ENCODE measurements at regions not wholly inside any gene's neighbourhood (a gene's known extent, or its start where the extent isn't known, plus 50 kb on each side); places are given as distances from the start of the nearest gene placed in this dataset.

- TF ChIP-seq MYC (IDR thresholded peaks at IDR 0.05; ENCODE audit: low read depth, low read length) (no peak), CTCF (IDR thresholded peaks at IDR 0.05; ENCODE audit: extremely low read depth in 1 of 2, insufficient read depth in 1 of 2, low read depth in 1 of 2, low read length in 2 of 2) (no peak), GATA2 (IDR thresholded peaks at IDR 0.05; ENCODE audit: insufficient read depth, insufficient read length, low read depth, low read length) (no peak), POLR2A (IDR thresholded peaks at IDR 0.05; ENCODE audit: low read depth, low read length) (no peak), JUN (IDR thresholded peaks at IDR 0.05; ENCODE audit: borderline replicate concordance, insufficient read depth, insufficient read length, low read depth) (no peak), FOS (IDR thresholded peaks at IDR 0.05; ENCODE audit: borderline replicate concordance, insufficient read depth, low read length) (no peak), EZH2 (IDR thresholded peaks at IDR 0.05; ENCODE audit: borderline replicate concordance, low read depth, low read length, severe bottlenecking) (no peak), POLR2AphosphoS5 (IDR thresholded peaks at IDR 0.05; ENCODE audit: insufficient read depth, low read depth, low read length) (no peak), MAX (IDR thresholded peaks at IDR 0.05; ENCODE audit: insufficient read depth, insufficient read length) (no peak)
- dilution Hi-C loops (cut with MboI; ENCODE audit: extremely low pct_ligation_motif_present, low sequenced_read_pairs) = no loop called here
- H3K9me3 ChIP-seq (replicated peaks; ENCODE audit: control insufficient read depth, insufficient read depth, low read length) = no peaks in the 10 kb centered on the region
- no peaks in the 10 kb centered on the region for H3K79me2 ChIP-seq (ENCODE audit: control insufficient read depth, insufficient read depth, low read length)
- no peak overlapping the region for H3K9ac ChIP-seq (replicated peaks; ENCODE audit: extremely low read depth, insufficient read depth, low read length)
- ChIA-PET POLR2A (no interaction called here), CTCF (no interaction called here)
- no peaks in the 10 kb centered on the region for H3K9me1 ChIP-seq (replicated peaks; ENCODE audit: control insufficient read depth, extremely low read depth, insufficient read depth, low read length)
- no peaks in the 10 kb centered on the region for H4K20me1 ChIP-seq (replicated peaks; ENCODE audit: control insufficient read depth, extremely low read depth, insufficient read depth, low read length)
- H3K27ac ChIP-seq (ENCODE audit: insufficient read depth, low read depth, low read length) = no peak overlapping the region
- no peaks in the 10 kb centered on the region for H3K4me1 ChIP-seq (ENCODE audit: control insufficient read depth, extremely low read depth, insufficient read depth, low read length)
- no peak overlapping the region for H3K4me2 ChIP-seq (ENCODE audit: insufficient read depth, low read length)
- BruUV-seq (replicated peaks) = no TSS peak
- FAIRE-seq (no peak), DNase-seq (ENCODE audit: low read depth, low spot score) (no peak)
- no peak overlapping the region for H2AFZ ChIP-seq (ENCODE audit: low read depth, low read length)
- no peaks in the 10 kb centered on the region for H3K36me3 ChIP-seq (ENCODE audit: control insufficient read depth in 2 of 2, extremely low read depth in 1 of 2, insufficient read depth in 2 of 2, low read length in 2 of 2)
- intact Hi-C loops (cut with micrococcal nuclease) = no loop called here
- no peak overlapping the region for H3K4me3 ChIP-seq (replicated peaks in 1 of 3; ENCODE audit: insufficient read depth in 1 of 3, low read depth in 1 of 3, low read length in 3 of 3)
- no peaks in the 10 kb centered on the region for H3K27me3 ChIP-seq (ENCODE audit: control insufficient read depth in 2 of 2, insufficient read depth in 2 of 2, low read length in 2 of 2)
These were observed 183.1 kb upstream of the GIMD1 start for GRCh38 chr4:106551724-106552123.

Data from endothelial cell of umbilical vein (primary cell).